GM21515 (cell line): ENCODE measurements at regions not wholly inside any gene's neighbourhood (a gene's known extent, or its start where the extent isn't known, plus 50 kb on each side); places are given as distances from the start of the nearest gene placed in this dataset.
"Not testable (repeated sequence)": the region's sequence is repeated elsewhere in the genome, so short reads cannot be mapped to it uniquely, and the experiment has no call there.

Source experiments
- ATAC-seq: cut with Tn5 transposase; IDR thresholded peaks from one replicate; pipeline ENCODE4 v1.9.1; 2021; ENCODE audit not compliant: unreplicated experiment

- ATAC-seq, result peak; percentile 21
Measured at GRCh38 chr4:3954540-3955320, 188.5 kb downstream of the ADRA2C start.

GRCh38 chr4:3955321-3956164 lies 189.4 kb downstream of the ADRA2C start:
- ATAC-seq, result peak; percentile 100

GRCh38 chr4:3956165-3956867 lies 190.1 kb downstream of the ADRA2C start:
- not testable (repeated sequence) for ATAC-seq

- ATAC-seq, result not testable (repeated sequence)
Measured at GRCh38 chr4:3961091-3961672, 195.0 kb downstream of the ADRA2C start.

- ATAC-seq, result not testable (repeated sequence)
Measured at GRCh38 chr4:3964572-3965278, 198.5 kb downstream of the ADRA2C start.

- not testable (repeated sequence) for ATAC-seq
Measured at GRCh38 chr4:3967204-3967603, 201.0 kb downstream of the ADRA2C start.

GRCh38 chr4:3972626-3973025 lies 206.4 kb downstream of the ADRA2C start:
- not testable (repeated sequence) for ATAC-seq

- not testable (repeated sequence) for ATAC-seq
Measured at GRCh38 chr4:3973581-3974200, 207.5 kb downstream of the ADRA2C start.

- not testable (repeated sequence) for ATAC-seq
Measured at GRCh38 chr4:3983518-3984125, 217.4 kb downstream of the ADRA2C start.

GRCh38 chr4:3984796-3985195 lies 218.6 kb downstream of the ADRA2C start:
- not testable (repeated sequence) for ATAC-seq

GRCh38 chr4:3986412-3986811 lies 220.2 kb downstream of the ADRA2C start:
- not testable (repeated sequence) for ATAC-seq

GRCh38 chr4:3997386-3997785 lies 229.3 kb downstream of the OTOP1 start:
- ATAC-seq, result not testable (repeated sequence)

GRCh38 chr4:4004036-4004435 lies 222.7 kb downstream of the OTOP1 start:
- not testable (repeated sequence) for ATAC-seq

GRCh38 chr4:4004702-4005101 lies 222.0 kb downstream of the OTOP1 start:
- not testable (repeated sequence) for ATAC-seq

- ATAC-seq, result not testable (repeated sequence)
Measured at GRCh38 chr4:4006356-4006755, 220.4 kb downstream of the OTOP1 start.

GRCh38 chr4:4019071-4019470 lies 207.7 kb downstream of the OTOP1 start:
- ATAC-seq, result not testable (repeated sequence)

GRCh38 chr4:4021161-4021560 lies 205.6 kb downstream of the OTOP1 start:
- not testable (repeated sequence) for ATAC-seq

- ATAC-seq, result not testable (repeated sequence)
Measured at GRCh38 chr4:4026708-4027107, 200.0 kb downstream of the OTOP1 start.

GRCh38 chr4:4028752-4029151 lies 198.0 kb downstream of the OTOP1 start:
- not testable (repeated sequence) for ATAC-seq
